ENCODE measurements at regions not wholly inside any gene's neighbourhood (a gene's known extent, or its start where the extent isn't known, plus 50 kb on each side); places are given as distances from the start of the nearest gene placed in this dataset.

- no peak for DNase-seq (ENCODE audit: low read depth, low spot score)
These were observed 1853.7 kb upstream of the CELF4 start for GRCh38 chr18:39419315-39419714.

GRCh38 chr18:39415471-39415870 is 1849.9 kb upstream of the CELF4 start:
- no peak for DNase-seq (ENCODE audit: low read depth, low spot score)

- DNase-seq (ENCODE audit: low read depth, low spot score), result no peak
These were observed 1848.6 kb upstream of the CELF4 start for GRCh38 chr18:39414009-39414700.

DNA sequence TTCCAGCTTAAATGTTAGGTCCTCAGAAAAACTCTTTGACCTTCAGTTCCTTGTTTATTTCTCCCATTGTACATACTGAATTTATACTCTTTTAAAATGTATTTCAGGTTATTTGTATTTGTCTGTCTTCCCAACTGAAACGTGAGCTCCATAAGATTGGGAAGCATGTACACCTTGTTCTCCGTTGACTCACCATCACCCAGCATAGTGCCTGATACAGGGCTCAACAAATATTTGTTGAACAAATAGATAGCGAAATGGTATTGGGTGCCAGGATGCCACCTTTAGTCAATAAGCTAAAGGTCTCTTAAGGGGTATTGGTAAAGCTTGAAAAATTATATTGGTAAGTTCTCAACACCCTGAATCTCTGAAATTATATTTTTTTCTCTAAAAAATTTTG is 1841.3 kb upstream of the CELF4 start:
- no peak for DNase-seq (ENCODE audit: low read depth, low spot score)

GRCh38 chr18:39403121-39403520 is 1837.5 kb upstream of the CELF4 start:
- DNase-seq (ENCODE audit: low read depth, low spot score), result no peak

GRCh38 chr18:39399662-39400061 is 1834.1 kb upstream of the CELF4 start:
- DNase-seq (ENCODE audit: low read depth, low spot score), result no peak

DNA sequence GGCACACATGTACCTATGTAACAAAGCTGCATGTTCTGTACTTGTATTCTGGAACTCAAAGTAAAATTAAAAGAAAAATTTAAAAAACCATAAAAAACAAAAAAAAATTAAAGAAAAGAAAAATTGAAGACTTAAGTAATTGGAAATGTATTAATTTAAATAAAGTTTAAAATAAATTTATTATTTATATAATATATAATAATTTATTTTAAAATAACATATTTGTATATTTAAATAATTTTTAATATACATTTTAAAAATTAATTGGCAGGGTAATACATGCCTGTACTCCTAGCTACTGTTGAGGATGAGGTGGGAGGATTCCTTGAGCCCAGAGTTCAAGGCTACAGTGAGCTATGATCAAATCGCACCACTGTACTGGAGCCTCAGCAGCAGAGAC is 1830.6 kb upstream of the CELF4 start:
- no peak for DNase-seq (ENCODE audit: low read depth, low spot score)

DNA sequence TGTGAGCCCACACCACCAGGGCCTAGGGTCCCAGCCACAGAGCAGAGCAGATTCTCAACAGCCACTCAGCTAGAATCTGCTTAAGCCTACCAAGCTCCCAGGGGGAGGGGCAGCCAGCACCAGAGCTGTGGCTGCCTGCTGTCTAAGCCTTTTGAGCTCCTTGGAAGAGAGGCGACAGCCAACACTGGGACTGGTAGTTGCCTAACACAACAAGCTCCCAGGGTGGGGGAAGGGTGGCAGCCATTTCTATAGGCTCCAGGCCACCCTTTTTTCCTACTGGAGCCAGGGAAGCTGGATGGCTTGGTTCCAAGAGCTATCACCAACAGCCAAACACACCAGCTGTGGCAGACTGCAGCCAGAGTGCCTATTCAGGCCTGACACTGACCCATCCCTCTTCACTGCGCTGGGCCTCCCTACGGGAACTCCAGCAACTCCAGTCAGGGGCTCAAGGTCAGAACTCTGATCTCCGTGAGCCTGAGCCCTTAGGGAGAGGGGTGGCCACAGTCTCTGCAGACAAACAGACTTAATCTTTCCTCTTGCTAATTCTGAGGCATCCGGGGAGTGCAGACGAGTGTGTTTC is 1824.3 kb upstream of the CELF4 start:
- no peak for DNase-seq (ENCODE audit: low read depth, low spot score)

DNA sequence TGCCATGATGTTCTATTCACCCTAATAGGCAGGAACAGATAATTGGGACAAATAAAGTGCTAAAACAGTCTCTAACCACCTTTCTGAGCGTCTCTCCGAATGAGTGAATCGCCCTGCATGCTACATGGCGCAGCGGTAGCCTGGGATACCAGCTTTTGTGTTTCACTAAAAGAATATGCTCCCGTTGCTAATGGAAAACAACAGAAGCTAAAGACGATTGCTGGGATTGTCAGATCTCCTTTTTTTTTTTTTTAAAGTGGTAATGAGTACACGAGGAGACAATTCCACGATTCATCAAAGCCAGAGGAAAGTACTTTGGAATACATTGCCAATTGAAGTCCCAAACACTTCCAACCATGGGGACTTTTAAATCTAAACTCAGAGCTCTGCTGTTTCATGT is 1815.3 kb upstream of the CELF4 start:
- no peak for DNase-seq (ENCODE audit: low read depth, low spot score)

DNA sequence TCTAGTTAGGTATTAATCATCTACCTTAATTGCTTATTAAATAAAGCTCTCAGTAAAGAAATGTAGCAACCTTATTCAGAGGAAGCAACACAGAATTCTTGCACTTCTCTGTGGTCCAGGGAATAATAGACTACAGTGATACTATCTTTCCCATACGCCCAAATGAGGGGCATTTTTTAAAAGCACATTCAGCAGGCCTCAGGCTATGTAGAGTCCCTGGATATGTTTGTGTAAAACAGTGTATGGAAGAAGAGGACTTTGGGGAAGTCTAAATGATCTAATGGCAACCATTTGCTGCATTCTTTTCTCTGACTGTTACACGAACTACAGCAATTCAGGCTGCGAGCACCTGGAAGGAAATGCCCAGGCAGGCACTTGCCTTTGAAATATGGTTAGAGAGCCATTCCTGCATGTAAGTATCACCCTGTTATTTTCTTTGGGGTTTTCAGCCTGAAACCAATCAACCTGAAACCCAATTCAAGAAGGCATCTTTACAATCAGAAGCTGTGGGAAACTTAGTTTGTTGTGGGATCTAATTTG is 1814.7 kb upstream of the CELF4 start:
- DNase-seq (ENCODE audit: low read depth, low spot score), result no peak

GRCh38 chr18:39375066-39375465 is 1809.5 kb upstream of the CELF4 start:
- DNase-seq (ENCODE audit: low read depth, low spot score), result no peak

DNA sequence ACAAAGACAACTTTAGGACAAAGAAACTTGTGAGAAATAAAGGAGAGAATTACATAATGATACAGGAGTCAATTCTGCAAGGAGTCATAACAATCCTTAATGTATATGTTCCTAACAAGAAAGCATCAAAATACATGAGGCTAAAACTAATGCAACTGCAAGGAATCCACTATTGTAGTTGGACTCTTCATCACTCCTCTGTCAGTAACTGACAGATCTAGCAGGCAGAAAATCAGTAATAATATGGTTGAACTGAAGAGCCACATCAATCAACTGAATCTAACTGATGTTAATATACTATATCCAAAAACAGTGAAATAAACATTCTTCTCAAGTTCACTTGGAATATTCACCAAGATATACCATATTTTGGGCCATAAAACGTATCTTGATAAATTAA is 1806.4 kb upstream of the CELF4 start:
- no peak for DNase-seq (ENCODE audit: low read depth, low spot score)

- DNase-seq (ENCODE audit: low read depth, low spot score), result no peak
These were observed 1801.1 kb upstream of the CELF4 start for GRCh38 chr18:39366656-39367055.

- no peak for DNase-seq (ENCODE audit: low read depth, low spot score)
These were observed 1800.4 kb upstream of the CELF4 start for GRCh38 chr18:39365836-39366485.

DNA sequence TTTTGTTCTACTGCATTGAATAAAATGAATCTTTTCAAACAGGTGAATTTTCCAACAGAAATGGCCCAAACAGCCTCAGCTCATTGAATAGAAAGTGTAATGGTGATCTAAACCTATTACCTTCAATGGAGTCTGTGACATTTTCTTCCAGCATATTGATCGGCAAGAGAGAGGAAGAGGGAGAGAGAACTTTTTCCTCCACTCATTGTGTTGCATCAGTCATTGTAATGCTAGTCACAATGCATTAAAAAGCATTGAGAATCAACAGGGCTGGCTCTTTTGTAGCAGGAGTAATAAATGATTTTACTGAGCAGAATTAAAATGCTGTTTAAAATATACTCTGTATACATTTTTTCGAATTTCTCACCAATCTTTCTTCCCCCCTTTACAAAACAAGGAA is 1794.5 kb upstream of the CELF4 start:
- no peak for DNase-seq (ENCODE audit: low read depth, low spot score)

GRCh38 chr18:39359636-39360035 is 1794.0 kb upstream of the CELF4 start:
- DNase-seq (ENCODE audit: low read depth, low spot score), result no peak

- DNase-seq (ENCODE audit: low read depth, low spot score), result no peak
These were observed 1785.3 kb upstream of the CELF4 start for GRCh38 chr18:39350945-39351344.

DNA sequence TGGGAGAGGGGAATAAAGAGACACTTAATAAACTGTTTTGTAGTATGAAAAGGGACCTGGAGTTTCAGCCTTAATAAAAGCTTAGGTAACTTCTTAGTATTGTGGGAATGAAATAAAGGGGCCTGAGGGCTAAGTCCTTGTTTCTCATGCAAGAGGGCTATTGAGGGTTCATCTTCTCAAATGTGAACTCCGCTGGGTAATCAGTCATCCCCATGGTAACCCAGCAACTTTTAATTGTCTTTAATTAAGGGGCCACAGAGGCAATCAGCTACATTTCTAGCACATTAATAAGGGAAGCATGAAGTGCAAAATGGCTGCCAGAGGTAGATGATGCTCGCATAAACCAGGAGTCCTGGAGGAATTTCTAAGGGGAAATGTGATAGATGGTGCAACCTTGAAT is 1784.2 kb upstream of the CELF4 start:
- DNase-seq (ENCODE audit: low read depth, low spot score), result no peak

DNA sequence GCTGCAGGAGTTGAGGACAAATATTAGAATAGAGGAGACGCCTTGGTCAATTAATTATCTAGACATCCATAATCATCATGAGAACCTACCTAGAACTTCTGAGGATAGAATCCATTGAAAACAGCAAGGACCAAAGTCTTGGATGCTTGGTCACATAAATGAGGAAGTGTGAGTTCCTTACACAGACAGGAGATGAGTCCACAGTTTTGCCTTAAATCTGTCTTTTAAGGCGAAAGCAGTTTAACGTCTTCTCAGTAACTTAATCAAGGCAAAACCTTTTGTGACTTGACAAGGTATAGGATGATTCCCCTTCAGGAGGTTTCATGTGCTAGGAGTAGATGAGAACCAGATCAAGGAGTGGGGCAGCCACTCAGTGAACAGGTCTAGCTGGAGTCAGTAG is 1783.2 kb upstream of the CELF4 start:
- no peak for DNase-seq (ENCODE audit: low read depth, low spot score)

GRCh38 chr18:39347701-39348100 is 1782.1 kb upstream of the CELF4 start:
- no peak for DNase-seq (ENCODE audit: low read depth, low spot score)

GRCh38 chr18:39346916-39347315 is 1781.3 kb upstream of the CELF4 start:
- no peak for DNase-seq (ENCODE audit: low read depth, low spot score)

- DNase-seq (ENCODE audit: low read depth, low spot score), result no peak
These were observed 1779.7 kb upstream of the CELF4 start for GRCh38 chr18:39345321-39345720.

- no peak for DNase-seq (ENCODE audit: low read depth, low spot score)
These were observed 1778.9 kb upstream of the CELF4 start for GRCh38 chr18:39344487-39344886.
